AG09309 (cell line): ENCODE measurements at regions not wholly inside any gene's neighbourhood (a gene's known extent, or its start where the extent isn't known, plus 50 kb on each side); places are given as distances from the start of the nearest gene placed in this dataset.

ENCODE experiments used
- DNase-seq: peaks from one replicate; pipeline ENCODE4 v3.0.0-alpha.2; 2010; ENCODE audit warnings: low read depth
- H3K4me3 ChIP-seq: 2 replicates; pipeline ENCODE4 v1.5.1; 2011; ENCODE audit warnings: mild to moderate bottlenecking, low read depth, low read length, moderate library complexity; ENCODE audit not compliant: control insufficient read depth
- TF ChIP-seq, protein P1 (sequence below): IDR thresholded peaks from 2 replicates; pipeline ENCODE4 v1.5.1; 2011; ENCODE audit warnings: mild to moderate bottlenecking, low read depth, low read length, inconsistent platforms; ENCODE audit not compliant: insufficient read depth, control insufficient read depth; ENCODE audit errors: missing control alignments

DNA sequence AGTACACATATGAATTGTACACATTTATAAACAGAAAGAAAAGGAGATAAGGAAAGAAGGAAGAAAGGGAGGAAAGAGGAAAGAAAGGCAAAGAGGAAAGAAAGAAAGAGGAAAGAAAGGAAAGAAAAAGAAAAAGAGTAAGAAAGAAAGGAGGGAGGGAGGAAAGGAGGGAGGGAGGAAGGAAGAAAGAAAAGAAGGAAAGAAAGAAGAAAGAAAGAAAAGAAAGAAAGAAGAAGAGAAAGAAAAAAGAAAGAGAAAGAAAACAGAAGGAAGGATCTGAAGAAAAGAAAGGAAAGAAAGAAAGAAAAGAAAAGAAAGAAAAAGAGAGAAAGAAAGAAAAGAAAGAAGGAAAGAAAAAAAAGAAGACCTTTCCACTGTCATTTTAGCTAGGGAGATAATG is 571.4 kb upstream of the SALL1 start:
- DNase-seq = no peak
- TF ChIP-seq, protein P1, sequence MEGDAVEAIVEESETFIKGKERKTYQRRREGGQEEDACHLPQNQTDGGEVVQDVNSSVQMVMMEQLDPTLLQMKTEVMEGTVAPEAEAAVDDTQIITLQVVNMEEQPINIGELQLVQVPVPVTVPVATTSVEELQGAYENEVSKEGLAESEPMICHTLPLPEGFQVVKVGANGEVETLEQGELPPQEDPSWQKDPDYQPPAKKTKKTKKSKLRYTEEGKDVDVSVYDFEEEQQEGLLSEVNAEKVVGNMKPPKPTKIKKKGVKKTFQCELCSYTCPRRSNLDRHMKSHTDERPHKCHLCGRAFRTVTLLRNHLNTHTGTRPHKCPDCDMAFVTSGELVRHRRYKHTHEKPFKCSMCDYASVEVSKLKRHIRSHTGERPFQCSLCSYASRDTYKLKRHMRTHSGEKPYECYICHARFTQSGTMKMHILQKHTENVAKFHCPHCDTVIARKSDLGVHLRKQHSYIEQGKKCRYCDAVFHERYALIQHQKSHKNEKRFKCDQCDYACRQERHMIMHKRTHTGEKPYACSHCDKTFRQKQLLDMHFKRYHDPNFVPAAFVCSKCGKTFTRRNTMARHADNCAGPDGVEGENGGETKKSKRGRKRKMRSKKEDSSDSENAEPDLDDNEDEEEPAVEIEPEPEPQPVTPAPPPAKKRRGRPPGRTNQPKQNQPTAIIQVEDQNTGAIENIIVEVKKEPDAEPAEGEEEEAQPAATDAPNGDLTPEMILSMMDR = no peak

DNA sequence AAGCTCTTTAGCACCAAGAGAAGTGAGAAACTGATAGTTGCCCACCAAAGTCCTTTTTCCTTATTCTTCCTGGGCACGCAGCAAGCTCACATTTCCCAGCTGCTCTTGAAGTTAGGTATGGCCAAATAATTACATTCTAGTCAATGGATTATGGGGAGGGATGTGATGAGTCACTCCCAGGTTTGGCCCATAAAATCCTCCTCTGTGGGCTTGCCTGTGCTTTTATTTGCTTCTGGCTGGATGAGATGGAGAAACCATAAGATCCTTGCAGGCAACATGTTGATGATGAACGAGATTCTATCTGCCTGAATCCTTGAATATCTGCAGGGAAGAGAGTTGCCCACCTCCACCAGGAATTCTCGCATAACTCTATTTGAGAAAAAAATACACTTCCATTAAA is 568.3 kb upstream of the SALL1 start:
- TF ChIP-seq, protein P1 = no peak
- DNase-seq = no peak
- H3K4me3 ChIP-seq = no peak overlapping the region

More for the DNA sequence above, 571.4 kb upstream of the SALL1 start:
- H3K4me3 ChIP-seq = no peak overlapping the region

DNA sequence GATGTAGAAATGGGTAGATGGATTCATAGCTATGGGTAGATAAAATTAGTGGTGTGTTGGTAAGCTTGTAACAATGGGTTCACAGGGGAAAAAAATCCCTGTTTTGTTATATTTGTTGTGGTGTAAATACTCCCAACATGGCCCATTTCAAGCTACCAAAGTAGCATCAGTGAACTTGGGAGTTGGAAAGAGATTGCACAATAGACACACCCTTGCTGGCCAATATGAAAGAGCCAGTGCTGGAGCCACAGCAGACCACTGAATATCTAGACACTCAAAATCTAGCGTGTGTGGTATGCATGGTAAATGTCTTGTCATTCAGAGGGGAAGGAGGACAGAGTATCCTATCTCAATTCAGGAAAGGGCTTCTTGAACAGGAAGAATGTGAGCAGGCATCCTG is 565.1 kb upstream of the SALL1 start:
- no peak for DNase-seq
- TF ChIP-seq, protein P1 = no peak
- H3K4me3 ChIP-seq = no peak overlapping the region

DNA sequence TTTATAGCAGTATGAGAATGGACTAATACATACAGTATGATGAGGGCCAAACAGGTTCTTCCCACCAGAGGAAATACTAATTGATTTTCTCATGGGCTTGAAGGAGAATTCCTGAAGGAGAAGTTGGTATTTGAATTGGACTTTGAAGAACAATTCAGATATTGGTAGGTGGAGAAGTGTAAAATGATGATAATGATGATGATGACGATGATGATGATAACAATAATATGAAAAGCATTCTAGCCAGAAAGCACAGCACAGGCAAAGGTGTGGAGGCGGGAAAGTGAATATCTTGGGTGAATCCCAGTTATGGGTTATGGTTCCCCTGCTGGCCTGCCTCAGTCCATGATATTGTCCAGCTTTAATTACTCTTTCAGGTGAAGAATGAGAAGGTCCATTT is 562.4 kb upstream of the SALL1 start:
- TF ChIP-seq, protein P1 = no peak
- DNase-seq = no peak
- no peak overlapping the region for H3K4me3 ChIP-seq

DNA sequence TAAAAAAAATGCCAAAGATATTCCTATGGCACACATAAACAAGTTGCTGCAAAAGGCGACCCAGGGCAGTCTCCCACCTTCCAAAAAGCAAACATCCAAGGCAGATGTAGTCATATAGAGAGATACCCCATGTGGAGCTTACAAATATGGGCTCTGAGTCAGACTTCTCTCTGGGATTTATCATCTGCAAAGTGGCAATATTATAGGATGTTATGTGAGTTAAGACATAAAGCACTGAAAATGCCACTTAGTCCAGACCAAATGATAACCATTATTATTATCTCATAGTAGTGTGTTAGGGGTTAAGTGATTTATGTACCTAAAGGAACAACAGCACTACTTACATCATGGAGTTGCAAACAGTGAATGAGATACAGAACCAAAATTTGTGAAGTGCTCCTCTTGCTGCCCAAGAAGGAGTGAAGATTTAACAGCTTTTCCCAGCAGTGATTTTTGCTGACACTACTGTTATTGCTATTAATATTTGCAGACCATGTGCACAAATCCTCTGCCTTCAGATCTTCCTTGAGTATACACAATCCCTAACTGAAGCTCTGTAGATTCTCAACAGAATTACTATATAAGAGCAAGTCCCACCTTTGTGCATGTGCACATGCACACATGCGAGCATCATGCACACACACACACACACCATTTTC is 560.0 kb upstream of the SALL1 start:
- DNase-seq = no peak
- TF ChIP-seq, protein P1 = no peak
- no peak overlapping the region for H3K4me3 ChIP-seq

DNA sequence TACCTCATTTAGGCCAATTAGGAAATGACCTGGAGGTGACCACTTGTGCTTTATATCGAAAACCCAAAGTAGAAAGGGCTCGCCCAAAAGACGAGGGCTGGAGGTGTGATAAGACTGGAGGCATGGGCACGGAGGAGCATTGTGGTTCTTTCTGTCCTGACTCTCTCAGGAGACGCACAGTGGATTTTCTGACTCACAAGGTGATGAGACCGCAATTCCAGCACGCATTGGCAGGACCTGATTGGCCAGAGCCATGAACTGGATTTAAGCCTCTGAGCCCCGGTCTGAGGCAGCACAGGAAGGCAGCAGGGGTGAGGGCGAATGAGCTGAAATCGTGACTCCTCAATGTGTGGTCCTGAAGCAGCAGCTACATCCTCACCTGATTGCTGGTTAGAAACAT is 559.1 kb upstream of the SALL1 start:
- TF ChIP-seq, protein P1 = no peak
- peak; percentile 0 for DNase-seq
- H3K4me3 ChIP-seq = no peak overlapping the region

DNA sequence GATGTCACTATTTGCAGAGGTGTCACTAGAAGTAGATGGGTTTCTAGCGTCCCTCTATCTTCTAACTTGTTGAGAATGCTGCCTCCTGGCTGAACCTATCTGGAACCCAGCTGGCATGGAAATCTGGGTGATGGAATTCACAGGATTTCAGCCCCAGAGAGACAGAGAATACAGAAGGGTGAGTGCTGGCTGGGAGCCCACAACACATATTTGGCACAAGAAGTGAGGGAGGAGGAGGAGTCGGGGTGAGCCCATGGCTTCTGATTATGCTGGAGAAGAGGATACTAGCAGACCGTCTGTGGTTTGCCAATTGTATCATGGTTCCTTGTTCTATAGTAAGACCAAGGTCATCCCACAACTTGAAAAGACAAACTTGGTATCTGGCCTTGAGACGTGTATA is 557.8 kb upstream of the SALL1 start:
- DNase-seq = no peak
- TF ChIP-seq, protein P1 = no peak

More for the DNA sequence above, 557.8 kb upstream of the SALL1 start:
- no peak overlapping the region for H3K4me3 ChIP-seq
